ENCODE measurements at regions not wholly inside any gene's neighbourhood (a gene's known extent, or its start where the extent isn't known, plus 50 kb on each side); places are given as distances from the start of the nearest gene placed in this dataset.

GRCh38 chr2:66684289-66684688 is 249.4 kb downstream of the MEIS1 start:
- Histone ChIP-seq H3K9me2 (replicated peaks; ENCODE audit: control insufficient read depth, low read length) (no peaks in the 10 kb centered on the region), H3F3A (ENCODE audit: control insufficient read depth, insufficient read depth) (no peaks in the 10 kb centered on the region), H4K20me1 (ENCODE audit: control insufficient read depth, insufficient read depth, low read depth, low read length) (no peaks in the 10 kb centered on the region), H3K4me2 (ENCODE audit: low read length) (no peak overlapping the region), H3K27me3 (ENCODE audit: control insufficient read depth, low read length) (no peaks in the 10 kb centered on the region), H3K36me3 (ENCODE audit: control insufficient read depth, low read length) (no peaks in the 10 kb centered on the region), H3K9me3 (ENCODE audit: control insufficient read depth, insufficient read depth, low read length) (no peaks in the 10 kb centered on the region), H3K27ac (ENCODE audit: low read depth, low read length) (no peak overlapping the region), H3K4me1 (ENCODE audit: control insufficient read depth, low read length) (no peaks in the 10 kb centered on the region), H3K79me2 (ENCODE audit: control insufficient read depth, low read length) (no peaks in the 10 kb centered on the region), H3K4me3 (ENCODE audit: low read length) (no peak overlapping the region)
- TF ChIP-seq CTCF (IDR thresholded peaks at IDR 0.05; ENCODE audit: low read depth, low read length, poor library complexity, severe bottlenecking): no peak
- no peak for TF ChIP-seq EZH2phosphoT487 (IDR thresholded peaks at IDR 0.05; ENCODE audit: borderline replicate concordance, low read length)

- Histone ChIP-seq H3K36me3 (ENCODE audit: control insufficient read depth, low read length) (no peaks in the 10 kb centered on the region), H3F3A (ENCODE audit: control insufficient read depth, insufficient read depth) (no peaks in the 10 kb centered on the region), H3K79me2 (ENCODE audit: control insufficient read depth, low read length) (no peaks in the 10 kb centered on the region), H4K20me1 (ENCODE audit: control insufficient read depth, insufficient read depth, low read depth, low read length) (no peaks in the 10 kb centered on the region), H3K4me1 (ENCODE audit: control insufficient read depth, low read length) (no peaks in the 10 kb centered on the region), H3K4me2 (ENCODE audit: low read length) (no peak overlapping the region), H3K27me3 (ENCODE audit: control insufficient read depth, low read length) (no peaks in the 10 kb centered on the region), H3K4me3 (ENCODE audit: low read length) (no peak overlapping the region), H3K27ac (ENCODE audit: low read depth, low read length) (no peak overlapping the region), H3K9me3 (ENCODE audit: control insufficient read depth, insufficient read depth, low read length) (no peaks in the 10 kb centered on the region), H3K9me2 (replicated peaks; ENCODE audit: control insufficient read depth, low read length) (no peaks in the 10 kb centered on the region)
- no peak for TF ChIP-seq CTCF (IDR thresholded peaks at IDR 0.05; ENCODE audit: low read depth, low read length, poor library complexity, severe bottlenecking)
- no peak for TF ChIP-seq EZH2phosphoT487 (IDR thresholded peaks at IDR 0.05; ENCODE audit: borderline replicate concordance, low read length)
These were observed 251.8 kb downstream of the MEIS1 start for GRCh38 chr2:66686755-66687154.

- Histone ChIP-seq H3K4me3 (ENCODE audit: low read length) (no peak overlapping the region), H3F3A (ENCODE audit: control insufficient read depth, insufficient read depth) (no peaks in the 10 kb centered on the region), H3K36me3 (ENCODE audit: control insufficient read depth, low read length) (no peaks in the 10 kb centered on the region), H3K9me3 (ENCODE audit: control insufficient read depth, insufficient read depth, low read length) (no peaks in the 10 kb centered on the region), H3K27me3 (ENCODE audit: control insufficient read depth, low read length) (no peaks in the 10 kb centered on the region), H3K79me2 (ENCODE audit: control insufficient read depth, low read length) (no peaks in the 10 kb centered on the region), H3K27ac (ENCODE audit: low read depth, low read length) (no peak overlapping the region), H3K4me1 (ENCODE audit: control insufficient read depth, low read length) (no peaks in the 10 kb centered on the region), H4K20me1 (ENCODE audit: control insufficient read depth, insufficient read depth, low read depth, low read length) (no peaks in the 10 kb centered on the region), H3K9me2 (replicated peaks; ENCODE audit: control insufficient read depth, low read length) (no peaks in the 10 kb centered on the region), H3K4me2 (ENCODE audit: low read length) (no peak overlapping the region)
- TF ChIP-seq EZH2phosphoT487 (IDR thresholded peaks at IDR 0.05; ENCODE audit: borderline replicate concordance, low read length): no peak
- TF ChIP-seq CTCF (IDR thresholded peaks at IDR 0.05; ENCODE audit: low read depth, low read length, poor library complexity, severe bottlenecking): no peak
These were observed 254.0 kb downstream of the MEIS1 start for GRCh38 chr2:66688951-66689350.
